Kidney (tissue), 13 donors: ENCODE measurements at regions not wholly inside any gene's neighbourhood (a gene's known extent, or its start where the extent isn't known, plus 50 kb on each side); places are given as distances from the start of the nearest gene placed in this dataset.

ENCODE experiments used
- DNase-seq, 5 donors: peaks; one replicate each; pipeline ENCODE4 v3.0.0-alpha.2; 2013 to 2020
- FAIRE-seq: peaks from 2 replicates; lab custom pipeline; 2012; peaks lifted over from hg19 to GRCh38; lab: Jason Lieb, UNC
- H3K27ac ChIP-seq, 2 donors: one replicate each; pipeline ENCODE4 v1.7.0; 2013; ENCODE audit warnings: low read depth in 2 of 2, low read length in 2 of 2, inconsistent platforms in 1 of 2
- H3K27me3 ChIP-seq: one replicate; pipeline ENCODE4 v1.7.1; 2013; ENCODE audit warnings: low read length, inconsistent platforms; ENCODE audit not compliant: control insufficient read depth, insufficient read depth
- H3K36me3 ChIP-seq, 3 donors: one replicate each; pipeline versions ENCODE4 v1.7.0 to v1.7.1; 2013; ENCODE audit warnings: low read length in 3 of 3, control low read depth in 1 of 3, inconsistent platforms in 1 of 3; ENCODE audit not compliant: insufficient read depth in 3 of 3, control insufficient read depth in 2 of 3
- H3K4me1 ChIP-seq, 3 donors: one replicate each; pipeline versions ENCODE4 v1.7.0 to v1.7.1; 2013; ENCODE audit warnings: low read length in 3 of 3, inconsistent platforms in 1 of 3, low read depth in 1 of 3; ENCODE audit not compliant: control insufficient read depth in 2 of 3, insufficient read depth in 2 of 3
- H3K4me3 ChIP-seq, 3 donors: one replicate each; pipeline versions ENCODE4 v1.7.0 to v1.8.1; 2013; ENCODE audit warnings: low read length in 3 of 3, control low read depth in 1 of 3, inconsistent platforms in 1 of 3
- H3K9ac ChIP-seq, 3 donors: one replicate each; pipeline versions ENCODE4 v1.7.0 to v1.7.1; 2013; ENCODE audit warnings: low read length in 3 of 3, control low read depth in 1 of 3, inconsistent platforms in 1 of 3
- H3K9me3 ChIP-seq, 3 donors: one replicate each; pipeline versions ENCODE4 v1.7.0 to v1.7.1; 2013; ENCODE audit warnings: low read length in 3 of 3, control low read depth in 1 of 3, inconsistent platforms in 1 of 3; ENCODE audit not compliant: control insufficient read depth in 2 of 3, insufficient read depth in 1 of 3
- intact Hi-C: fragments of 100-400 bp; cut with DNase I; formaldehyde crosslinking; loops from one replicate; pipeline ENCODE4 v1.11.1; 2022
- TF ChIP-seq, protein P1 (sequence below): IDR thresholded peaks from 3 replicates; pipeline ENCODE4 v1.5.1; 2012; ENCODE audit warnings: mild to moderate bottlenecking, moderate library complexity, borderline replicate concordance; ENCODE audit not compliant: insufficient read depth; ENCODE audit errors: extremely low read depth
- donor health status: control.
- donor health status: control.
- donor health status: control.
- donor health status: control.
- donor health status: control.
- donor health status: DM: yes; HTN: yes; CAD: no.
- donor health status: Normal renal cell carcinoma (clear cell type).

DNA sequence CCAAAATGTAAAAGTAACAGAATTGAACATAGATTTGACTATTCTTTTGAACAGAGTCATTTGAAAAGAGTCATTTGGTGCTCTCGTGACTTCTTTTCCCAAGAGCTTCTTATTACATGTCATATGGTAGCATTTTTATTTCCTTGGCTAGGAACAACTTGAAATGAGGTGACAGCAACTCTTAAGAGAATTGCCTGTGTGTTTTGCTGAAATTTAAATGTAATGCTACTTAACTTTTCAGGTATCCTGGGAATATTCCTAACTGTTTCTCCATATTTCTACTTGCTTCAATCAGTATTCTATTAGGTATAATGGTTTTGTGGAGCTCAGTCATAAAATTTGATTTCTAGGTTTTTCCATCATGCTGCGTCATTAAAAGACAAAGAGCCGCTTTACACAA lies 700.7 kb downstream of the LUZP2 start:
- DNase-seq (no peak), FAIRE-seq (no peak)
- no peak overlapping the region for H3K9ac ChIP-seq
- intact Hi-C loops = no loop called here
- H3K27ac ChIP-seq = no peak overlapping the region
- H3K27me3 ChIP-seq = no peaks in the 10 kb centered on the region
- no peaks in the 10 kb centered on the region for H3K4me1 ChIP-seq
- no peaks in the 10 kb centered on the region for H3K9me3 ChIP-seq
- H3K4me3 ChIP-seq = no peak overlapping the region
- TF ChIP-seq, protein P1, sequence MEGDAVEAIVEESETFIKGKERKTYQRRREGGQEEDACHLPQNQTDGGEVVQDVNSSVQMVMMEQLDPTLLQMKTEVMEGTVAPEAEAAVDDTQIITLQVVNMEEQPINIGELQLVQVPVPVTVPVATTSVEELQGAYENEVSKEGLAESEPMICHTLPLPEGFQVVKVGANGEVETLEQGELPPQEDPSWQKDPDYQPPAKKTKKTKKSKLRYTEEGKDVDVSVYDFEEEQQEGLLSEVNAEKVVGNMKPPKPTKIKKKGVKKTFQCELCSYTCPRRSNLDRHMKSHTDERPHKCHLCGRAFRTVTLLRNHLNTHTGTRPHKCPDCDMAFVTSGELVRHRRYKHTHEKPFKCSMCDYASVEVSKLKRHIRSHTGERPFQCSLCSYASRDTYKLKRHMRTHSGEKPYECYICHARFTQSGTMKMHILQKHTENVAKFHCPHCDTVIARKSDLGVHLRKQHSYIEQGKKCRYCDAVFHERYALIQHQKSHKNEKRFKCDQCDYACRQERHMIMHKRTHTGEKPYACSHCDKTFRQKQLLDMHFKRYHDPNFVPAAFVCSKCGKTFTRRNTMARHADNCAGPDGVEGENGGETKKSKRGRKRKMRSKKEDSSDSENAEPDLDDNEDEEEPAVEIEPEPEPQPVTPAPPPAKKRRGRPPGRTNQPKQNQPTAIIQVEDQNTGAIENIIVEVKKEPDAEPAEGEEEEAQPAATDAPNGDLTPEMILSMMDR = no peak
- no peaks in the 10 kb centered on the region for H3K36me3 ChIP-seq

DNA sequence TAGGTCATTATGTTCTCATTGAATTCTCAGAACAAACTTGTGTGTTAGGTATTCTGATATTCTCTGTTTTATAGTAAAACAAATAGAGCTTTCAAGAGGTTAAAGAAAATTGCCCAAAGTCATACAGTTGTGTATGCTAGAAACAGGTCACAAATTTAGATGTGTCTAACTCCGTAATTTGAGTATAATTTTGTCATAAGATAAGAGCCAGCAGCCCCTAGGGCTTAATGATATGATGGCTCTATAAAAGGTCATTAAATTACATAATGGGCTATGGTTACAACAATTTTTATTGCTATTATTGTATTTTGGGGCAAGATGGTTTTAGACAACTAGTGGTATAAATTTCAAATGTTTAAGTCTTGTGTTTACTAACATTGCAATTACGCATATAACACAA lies 701.9 kb downstream of the LUZP2 start:
- no peak overlapping the region for H3K4me3 ChIP-seq
- FAIRE-seq (no peak), DNase-seq (no peak)
- no peak overlapping the region for H3K9ac ChIP-seq
- H3K27me3 ChIP-seq = no peaks in the 10 kb centered on the region
- H3K36me3 ChIP-seq = no peaks in the 10 kb centered on the region
- TF ChIP-seq, protein P1 = no peak
- no peak overlapping the region for H3K27ac ChIP-seq
- intact Hi-C loops = no loop called here
- H3K4me1 ChIP-seq = no peaks in the 10 kb centered on the region
- H3K9me3 ChIP-seq = no peaks in the 10 kb centered on the region

DNA sequence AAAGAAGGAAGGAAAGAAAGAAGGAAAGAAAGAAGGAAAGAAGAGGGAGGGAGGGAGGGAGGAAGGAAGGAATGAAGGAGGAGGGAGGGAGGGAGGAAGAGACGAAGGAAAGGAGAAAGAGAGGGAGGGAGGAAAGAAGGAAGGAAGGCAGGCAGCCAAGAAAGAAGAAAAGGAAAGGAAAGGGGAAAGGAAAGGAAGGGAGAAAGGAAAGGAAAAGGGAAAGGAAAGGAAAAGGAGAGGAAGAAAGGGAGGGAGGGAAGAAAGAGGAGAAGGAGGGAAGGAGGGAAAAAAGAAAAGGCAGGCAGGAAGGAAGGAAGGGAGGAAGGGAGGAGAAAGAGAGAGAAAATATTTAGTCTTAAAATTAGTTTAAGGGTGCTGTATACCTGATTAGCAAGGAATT lies 704.1 kb downstream of the LUZP2 start:
- Histone ChIP-seq H3K27ac (no peak overlapping the region), H3K27me3 (no peaks in the 10 kb centered on the region), H3K9me3 (no peaks in the 10 kb centered on the region), H3K9ac (no peak overlapping the region), H3K36me3 (no peaks in the 10 kb centered on the region), H3K4me1 (no peaks in the 10 kb centered on the region), H3K4me3 (no peak overlapping the region)
- intact Hi-C loops = no loop called here
- TF ChIP-seq, protein P1 = no peak
- no peak for FAIRE-seq
- DNase-seq = no peak

DNA sequence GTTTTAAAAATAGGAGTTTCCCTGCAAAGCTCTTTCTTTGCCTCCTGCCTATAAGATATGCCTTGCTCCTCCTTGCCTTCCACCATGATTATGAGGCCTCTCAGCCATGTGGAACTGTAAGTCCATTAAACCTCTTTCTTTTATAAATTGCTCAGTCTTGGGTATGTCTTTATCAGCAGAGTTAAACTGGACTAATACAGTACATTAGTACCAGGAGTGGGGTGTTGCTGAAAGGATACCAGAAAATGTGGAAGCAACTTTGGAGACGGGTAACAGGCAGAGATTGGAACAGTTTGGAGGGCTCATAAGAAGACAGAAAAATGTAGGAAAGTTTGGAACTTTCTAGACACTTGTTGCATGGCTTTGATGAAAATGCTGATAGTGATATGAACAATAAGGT lies 709.9 kb downstream of the LUZP2 start:
- no peaks in the 10 kb centered on the region for H3K27me3 ChIP-seq
- H3K27ac ChIP-seq = no peak overlapping the region
- no peaks in the 10 kb centered on the region for H3K36me3 ChIP-seq
- no peak overlapping the region for H3K9ac ChIP-seq
- peaks cover 0 to under 1% (median 0%) of the 10 kb centered on the region in 3 donors for H3K9me3 ChIP-seq
- H3K4me1 ChIP-seq = no peaks in the 10 kb centered on the region
- TF ChIP-seq, protein P1 = no peak
- FAIRE-seq = no peak
- H3K4me3 ChIP-seq = no peak overlapping the region
- intact Hi-C loops = no loop called here
- no peak for DNase-seq
